NCI-H446 treated with DMSO at 0.1 percent for 48 hours (cell line): ENCODE measurements at regions not wholly inside any gene's neighbourhood (a gene's known extent, or its start where the extent isn't known, plus 50 kb on each side); places are given as distances from the start of the nearest gene placed in this dataset.

Experiments used
- DNase-seq: peaks from one replicate; lab custom pipeline; 2025; lab: John Stamatoyannopoulos, UW

DNA sequence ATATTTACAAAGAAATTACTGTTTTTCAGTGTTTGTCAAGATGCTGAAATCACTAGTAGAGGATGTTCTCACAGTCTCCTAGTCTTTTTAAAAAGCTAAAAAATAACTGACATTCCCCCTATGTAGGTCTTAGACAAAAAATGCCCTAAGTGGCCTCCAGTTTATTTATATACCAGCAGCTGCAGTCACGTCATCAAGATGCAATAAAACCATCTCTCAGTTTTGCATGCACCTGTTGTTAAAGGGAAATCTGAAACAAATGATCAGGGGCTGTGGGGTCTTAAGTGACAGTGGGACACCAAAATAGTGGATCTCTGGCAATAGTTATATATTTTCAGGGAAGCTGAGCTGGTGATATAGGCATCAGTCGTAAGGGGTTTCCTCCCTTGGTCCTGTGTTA is 146.5 kb upstream of the ARPP21 start:
- DNase-seq, result no peak

DNA sequence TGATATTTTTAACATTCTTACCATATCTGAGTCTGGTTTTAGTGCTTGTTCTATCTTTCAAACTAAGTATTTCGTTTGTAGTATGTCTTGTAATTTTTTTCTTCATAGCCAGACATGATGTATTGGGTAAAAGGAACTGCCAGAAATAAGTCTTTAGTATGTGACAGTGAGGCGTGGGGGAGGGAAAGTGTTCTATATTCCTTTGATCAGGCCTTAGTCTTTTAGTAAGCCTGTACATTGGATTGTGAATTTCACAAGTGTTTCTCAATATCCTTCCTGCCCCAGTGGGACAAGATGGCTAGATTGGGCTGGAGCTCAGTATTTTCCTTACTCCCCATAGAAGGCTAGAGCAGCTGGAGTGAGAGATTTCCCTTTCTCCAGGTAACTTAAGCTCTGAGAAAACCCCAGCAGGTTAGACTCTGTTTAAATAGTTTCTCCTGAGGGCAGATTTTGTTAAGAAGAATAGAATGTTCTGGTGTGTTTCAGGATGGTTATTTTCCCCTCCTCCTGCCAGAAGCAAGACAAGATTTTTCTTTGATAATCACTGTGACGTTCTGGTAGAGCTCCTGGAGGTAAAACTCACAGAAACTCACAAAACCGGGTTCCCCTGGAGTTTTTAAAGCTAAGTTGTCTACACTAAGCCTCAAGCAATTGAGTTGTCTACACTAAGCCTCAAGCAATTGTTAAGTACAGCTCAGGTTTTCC is 140.7 kb upstream of the ARPP21 start:
- DNase-seq, result no peak

DNA sequence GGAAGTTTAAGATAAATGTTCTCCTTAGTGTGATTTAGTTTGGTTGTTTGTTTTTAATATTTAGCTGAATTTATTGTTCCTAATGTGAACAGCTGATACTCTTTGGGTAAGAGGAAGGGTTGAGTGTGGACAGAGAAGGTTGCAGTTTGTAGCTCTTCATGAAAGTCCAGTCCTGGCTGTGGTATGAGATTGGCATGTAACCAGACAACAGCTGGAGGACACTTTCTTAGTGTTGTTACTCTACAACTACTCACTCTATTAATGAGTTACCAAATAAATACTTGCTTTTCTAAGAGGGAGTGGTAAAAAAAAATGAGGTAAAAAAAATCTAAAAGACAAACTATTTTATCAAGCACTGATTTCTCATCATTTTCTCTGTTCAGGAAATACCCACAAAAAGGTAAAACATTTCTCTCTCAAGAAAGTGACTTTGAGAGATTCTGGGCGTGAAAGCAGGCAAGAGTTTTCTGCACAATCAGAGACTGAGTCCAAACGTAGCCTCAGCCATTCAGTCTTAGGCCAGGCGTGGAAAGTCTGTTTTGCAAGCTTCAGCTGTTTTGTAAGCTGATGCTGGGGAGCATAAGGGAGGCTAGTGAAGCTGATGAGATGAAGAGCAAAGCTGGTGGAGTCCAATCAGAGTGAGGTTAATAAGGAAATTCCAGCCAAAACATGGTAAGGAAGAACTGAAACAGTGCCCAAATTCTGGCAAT is 138.5 kb upstream of the ARPP21 start:
- DNase-seq, result no peak

- DNase-seq, result no peak
Observed at GRCh38 chr3:35502699-35503098, 136.6 kb upstream of the ARPP21 start.

DNA sequence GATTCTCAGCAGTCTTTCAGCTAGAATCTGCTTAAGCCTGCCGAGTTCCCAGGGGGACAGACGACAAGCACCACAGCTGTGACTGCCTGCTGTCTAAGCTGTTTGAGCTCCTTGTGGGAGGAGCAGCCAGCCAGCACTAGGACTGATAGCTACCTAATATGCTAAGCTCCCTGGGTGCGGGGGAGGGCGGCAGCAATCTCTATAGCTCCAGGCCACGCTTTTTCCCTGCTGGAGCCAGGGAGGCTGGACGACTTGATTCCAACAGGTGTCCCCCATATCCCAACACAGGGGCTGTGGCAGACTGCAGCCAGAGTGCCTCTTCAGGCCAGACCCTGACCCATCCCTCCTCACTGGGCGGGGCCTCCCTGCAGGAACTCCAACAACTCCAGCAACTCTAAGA is 134.1 kb upstream of the ARPP21 start:
- no peak for DNase-seq

- no peak for DNase-seq
Observed at GRCh38 chr3:35505772-35506171, 133.6 kb upstream of the ARPP21 start.

DNA sequence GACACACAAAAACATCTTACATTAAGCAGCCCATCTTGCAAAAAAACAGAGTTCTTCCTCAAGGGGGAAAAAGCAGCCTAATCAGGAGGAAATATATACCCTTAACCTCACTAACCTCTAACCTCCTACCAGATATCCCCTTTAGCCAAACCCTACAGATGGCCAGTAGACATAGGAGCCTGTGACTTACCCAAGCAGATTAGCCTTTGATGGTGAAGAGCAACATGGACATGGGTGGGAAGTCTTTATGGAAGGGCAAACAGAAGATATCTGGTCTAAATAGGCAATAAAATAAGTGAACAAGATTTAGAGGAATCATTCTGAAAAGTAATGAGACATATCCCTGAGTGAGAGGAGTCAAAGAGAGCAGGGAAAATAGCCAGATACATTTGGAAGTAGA is 119.4 kb upstream of the ARPP21 start:
- no peak for DNase-seq

GRCh38 chr3:35521196-35521595 is 118.1 kb upstream of the ARPP21 start:
- no peak for DNase-seq

DNA sequence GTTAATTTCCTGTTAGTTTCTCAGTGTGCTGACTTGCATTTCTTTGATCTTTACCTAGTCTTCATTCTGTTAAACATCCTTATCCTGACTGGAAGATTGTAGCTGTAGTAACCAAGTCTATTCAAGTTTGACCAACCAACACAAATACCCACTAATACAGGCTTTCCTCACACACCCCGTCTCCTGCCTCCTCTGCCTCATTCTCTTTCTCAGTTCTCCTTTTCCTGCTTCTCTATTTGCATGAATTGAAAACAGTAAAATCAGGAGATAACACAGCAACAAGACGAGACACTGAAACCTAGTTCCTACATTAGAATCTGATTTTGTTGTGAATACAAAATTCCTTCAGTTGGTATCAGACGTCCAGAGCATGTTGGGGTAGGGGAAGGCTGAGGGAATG is 116.9 kb upstream of the ARPP21 start:
- no peak for DNase-seq

- DNase-seq, result no peak
Observed at GRCh38 chr3:35523074-35523473, 116.3 kb upstream of the ARPP21 start.

DNA sequence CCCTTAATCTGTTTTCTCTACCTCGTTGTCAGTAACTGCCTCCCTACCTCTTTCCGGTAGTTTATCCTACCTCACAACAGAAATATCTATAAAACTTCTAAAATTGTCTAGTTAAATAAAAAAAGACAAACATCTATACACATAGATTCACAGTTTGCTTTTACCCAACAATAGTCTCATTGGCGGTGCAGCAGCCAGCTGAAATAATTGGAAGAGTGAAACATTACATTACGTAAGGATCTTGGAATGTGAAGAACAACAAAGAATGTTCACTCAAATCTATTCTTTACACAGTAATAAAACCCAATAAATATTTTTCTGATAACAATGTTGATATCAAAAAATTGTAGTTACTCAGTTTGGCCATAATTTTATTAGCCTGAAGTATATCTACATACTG is 115.5 kb upstream of the ARPP21 start:
- no peak for DNase-seq

GRCh38 chr3:35524856-35525255 is 114.5 kb upstream of the ARPP21 start:
- DNase-seq, result no peak

DNA sequence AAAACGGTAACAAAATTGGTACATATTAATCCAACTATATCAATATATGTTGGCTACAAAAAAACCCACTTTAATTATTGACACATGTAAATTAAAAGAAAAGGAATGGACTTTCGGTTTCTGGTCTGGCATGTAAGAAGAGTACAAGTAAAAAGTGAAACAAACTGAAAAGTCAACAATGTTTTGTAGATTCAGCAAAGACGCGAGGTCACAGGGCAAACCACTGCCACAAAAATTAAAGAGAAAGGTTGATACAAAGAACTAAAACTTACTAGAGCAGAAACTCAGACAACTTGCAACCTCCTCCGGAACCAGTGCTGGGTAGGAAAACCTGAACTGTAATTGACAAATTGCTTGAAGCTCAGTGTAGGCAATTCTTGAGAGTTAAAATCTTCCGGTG is 110.6 kb upstream of the ARPP21 start:
- no peak for DNase-seq

DNA sequence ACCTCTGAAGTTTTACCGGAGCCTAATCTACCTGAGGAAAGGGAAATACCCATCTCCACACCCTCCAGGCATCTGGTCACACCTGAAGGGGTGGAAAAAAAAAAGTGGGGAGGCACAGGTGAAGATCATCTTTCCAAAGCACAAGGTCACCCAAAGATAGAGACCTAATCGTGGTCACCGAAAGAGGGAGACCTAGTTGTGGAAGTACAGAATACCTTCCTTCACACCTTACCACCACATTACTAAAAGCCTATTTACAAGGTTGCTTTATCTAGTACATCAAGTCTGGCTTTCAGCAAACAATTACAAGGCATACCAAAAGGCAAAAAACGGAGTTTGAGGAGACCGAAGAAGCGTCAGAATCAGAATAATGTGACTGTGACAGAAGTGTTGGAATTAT is 110.0 kb upstream of the ARPP21 start:
- DNase-seq, result no peak

DNA sequence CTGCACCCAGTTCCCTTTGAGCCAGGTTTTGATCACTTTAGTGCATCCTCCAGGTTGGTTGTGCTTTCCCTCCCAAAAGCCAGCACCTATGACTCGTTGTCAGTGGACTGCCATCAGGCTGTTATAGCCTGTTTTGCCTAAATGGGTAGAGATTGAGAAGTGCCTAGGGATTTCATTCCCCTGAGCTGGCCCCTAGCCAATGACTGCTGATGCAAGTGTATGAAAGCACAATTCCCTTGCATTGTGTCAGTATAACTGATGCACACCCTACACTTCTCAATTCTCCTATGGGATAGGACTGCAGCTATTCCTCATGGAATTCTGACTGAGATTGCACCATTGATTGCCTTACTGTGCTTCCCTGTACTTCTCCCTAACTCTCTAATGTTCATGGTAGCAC is 102.1 kb upstream of the ARPP21 start:
- no peak for DNase-seq

DNA sequence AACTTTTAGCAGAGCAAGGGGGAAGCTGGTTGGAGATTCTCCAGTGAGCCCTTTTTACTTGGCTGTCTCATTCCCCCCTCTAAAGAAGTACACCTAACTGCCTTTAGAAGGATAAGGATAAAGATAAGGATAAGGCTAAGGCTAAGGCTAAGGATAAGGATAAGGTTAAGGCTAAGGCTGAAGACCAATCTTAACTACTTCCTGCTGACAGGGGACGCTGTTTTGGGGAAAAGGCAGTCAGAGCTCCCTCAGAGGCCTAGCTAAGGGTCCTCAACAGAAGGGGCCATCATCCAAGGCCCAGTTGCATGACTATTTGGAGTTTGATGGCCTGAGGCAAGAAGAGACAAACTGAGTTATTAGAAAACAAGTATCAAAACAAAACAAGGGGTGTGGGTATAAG is 94.3 kb upstream of the ARPP21 start:
- DNase-seq, result no peak

DNA sequence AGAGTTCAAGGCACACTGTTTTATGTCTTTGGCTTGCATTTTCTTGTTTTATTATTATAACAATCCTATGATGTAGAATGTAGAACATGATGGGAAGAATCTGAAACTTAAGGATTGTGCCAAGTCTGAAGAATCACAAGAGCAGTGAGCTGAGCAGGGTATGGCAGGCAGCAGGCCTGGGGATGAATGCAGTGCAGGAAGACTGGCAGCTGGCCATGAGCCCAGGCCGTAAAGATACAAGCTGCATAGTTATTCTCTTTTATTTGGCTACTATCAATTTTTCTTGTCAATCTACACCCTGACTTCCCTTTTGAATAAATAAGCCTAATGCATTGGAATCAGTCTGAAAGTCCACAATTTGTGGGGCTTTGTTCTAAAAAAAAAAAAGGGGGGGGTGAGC is 89.6 kb upstream of the ARPP21 start:
- peak; percentile 72 for DNase-seq

DNA sequence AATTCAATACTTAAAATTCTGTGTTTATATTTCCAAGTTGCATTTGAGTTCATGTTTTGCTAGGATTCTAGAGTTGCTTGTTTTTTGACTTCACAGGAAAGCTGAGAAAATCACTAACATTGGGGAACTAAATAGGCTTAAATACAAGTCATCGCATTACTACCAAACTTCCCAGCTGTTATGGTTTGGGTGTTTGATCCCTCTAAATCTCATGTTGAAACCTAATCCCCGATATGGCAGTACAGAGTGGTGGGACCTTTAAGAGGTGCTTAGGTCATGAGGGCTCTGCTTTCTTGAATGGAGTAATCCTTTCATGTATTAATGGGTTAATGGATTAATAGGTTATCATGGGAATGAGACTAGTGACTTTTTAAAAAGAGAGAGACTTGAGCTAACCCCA is 77.2 kb upstream of the ARPP21 start:
- DNase-seq, result no peak

- no peak for DNase-seq
Observed at GRCh38 chr3:35565048-35565447, 74.3 kb upstream of the ARPP21 start.
